IPS-NIHi11 (cell line): ENCODE measurements at regions not wholly inside any gene's neighbourhood (a gene's known extent, or its start where the extent isn't known, plus 50 kb on each side); places are given as distances from the start of the nearest gene placed in this dataset.

Experiments
- DNase-seq: peaks from one replicate; pipeline ENCODE4 v3.0.0; 2012; ENCODE audit warnings: mixed read lengths, low spot score

DNA sequence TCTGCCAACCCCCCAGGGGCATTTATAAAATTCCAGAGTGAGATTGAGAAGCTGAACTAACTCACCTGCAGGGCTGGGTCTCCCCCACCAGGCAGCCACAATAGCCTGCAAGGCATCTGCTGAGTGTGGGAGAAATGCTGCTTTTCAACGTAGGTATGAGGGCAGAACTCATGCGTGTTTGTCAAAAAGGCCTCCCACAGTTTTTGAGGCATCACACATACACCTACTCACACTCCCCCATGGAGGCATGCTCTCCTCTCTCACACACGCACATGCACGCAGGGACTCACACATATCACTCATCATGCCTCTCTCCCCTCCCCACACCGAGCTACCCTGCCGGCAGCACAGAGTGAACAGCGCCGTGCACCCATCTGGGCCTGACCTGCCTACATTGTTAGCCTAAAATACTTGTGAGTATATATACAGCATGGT, 390.5 kb downstream of the FGF9 start:
- no peak for DNase-seq

DNA sequence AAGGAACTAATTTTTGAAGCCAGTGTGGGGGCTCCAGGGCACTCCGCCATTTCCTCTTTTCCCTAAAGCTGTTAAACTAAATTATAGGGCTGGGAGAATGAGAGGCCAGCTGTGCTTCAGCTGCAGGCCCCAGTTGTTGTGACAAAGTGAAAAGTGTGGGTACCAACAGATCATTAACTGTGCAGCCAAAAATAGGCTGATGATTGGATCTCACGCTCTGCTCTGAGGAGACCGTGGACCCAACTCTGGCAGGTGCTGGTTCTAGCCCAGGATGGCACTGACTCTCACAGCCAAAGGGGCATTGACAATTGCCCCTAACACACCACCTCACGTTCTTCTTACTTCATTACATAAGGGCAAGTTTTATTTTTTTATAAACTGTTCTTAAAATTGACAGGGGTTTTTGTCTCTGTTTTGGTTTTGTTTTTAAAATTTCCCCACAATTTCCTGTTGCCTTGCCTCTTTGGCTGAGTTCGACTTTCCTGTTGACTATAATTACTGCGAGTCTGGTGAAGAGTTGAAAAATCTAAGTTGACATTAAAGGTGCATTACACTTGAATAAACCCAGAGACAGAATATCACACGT, 391.0 kb downstream of the FGF9 start:
- DNase-seq: no peak

DNA sequence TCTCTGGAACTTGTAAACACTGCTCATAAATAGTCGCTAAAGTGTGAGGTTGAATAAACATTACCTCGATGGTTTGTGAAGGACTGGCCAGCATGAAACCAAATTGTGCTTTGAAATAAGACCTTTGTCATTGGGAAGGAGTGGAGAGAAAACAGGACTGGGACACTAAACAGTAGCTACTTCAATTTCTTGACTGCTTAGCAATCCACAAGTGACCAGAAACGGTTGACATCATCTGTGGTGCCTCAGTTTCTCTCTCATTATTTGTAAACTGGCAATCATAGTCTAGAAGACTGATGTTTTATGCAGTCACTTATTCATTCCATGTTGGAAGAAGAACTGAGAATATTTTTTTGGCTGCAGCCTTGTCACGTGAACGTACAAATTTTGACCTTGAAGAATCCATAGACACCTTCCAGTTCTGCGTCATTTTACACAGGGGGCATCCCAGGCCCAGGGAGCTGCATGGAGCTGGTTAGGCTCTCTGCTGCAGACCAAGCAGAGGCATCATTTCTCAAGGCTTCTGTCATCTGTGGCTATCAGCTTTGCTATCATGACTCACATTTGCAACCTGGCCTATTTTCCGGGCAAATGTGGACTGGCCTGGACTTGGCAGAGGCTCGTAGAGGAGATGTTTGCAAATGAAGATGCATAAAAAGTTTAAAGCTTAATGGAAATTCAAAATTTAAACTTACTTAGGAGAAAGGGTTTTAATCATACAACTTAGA, 391.8 kb downstream of the FGF9 start:
- DNase-seq: no peak

DNA sequence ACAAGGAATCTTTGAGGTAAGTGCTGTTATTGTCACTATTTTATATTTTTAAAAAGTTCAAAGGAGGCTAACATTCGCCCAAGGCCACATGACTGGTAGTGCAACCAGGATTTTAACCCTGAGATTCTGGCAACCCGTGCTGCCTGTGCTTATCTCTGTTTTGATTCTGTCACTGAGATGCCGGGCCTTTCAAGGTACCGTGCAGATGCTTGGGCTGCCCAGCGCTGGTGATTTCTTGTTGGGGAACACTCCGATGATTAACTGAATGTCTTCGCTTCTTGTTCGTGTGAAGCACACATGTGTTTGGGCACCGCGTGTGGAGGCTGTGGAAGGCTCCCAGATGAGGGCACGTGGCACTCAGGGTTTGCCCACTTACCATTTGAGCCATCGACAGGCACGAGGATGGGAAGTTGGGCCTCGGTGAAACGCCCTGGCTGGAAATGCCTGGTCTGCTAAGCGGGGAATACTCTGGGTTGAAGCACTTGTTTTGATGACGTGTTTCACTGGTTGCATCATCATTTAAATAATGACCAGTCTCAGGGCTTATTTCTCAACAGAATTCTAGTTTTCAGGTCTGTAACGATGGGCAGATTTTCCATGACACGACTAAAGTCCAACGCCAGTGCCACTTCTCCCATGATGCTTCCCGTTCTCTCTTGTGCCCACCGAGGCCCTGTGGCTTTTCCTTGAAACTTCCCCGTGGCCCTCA, 392.7 kb downstream of the FGF9 start:
- no peak for DNase-seq

DNA sequence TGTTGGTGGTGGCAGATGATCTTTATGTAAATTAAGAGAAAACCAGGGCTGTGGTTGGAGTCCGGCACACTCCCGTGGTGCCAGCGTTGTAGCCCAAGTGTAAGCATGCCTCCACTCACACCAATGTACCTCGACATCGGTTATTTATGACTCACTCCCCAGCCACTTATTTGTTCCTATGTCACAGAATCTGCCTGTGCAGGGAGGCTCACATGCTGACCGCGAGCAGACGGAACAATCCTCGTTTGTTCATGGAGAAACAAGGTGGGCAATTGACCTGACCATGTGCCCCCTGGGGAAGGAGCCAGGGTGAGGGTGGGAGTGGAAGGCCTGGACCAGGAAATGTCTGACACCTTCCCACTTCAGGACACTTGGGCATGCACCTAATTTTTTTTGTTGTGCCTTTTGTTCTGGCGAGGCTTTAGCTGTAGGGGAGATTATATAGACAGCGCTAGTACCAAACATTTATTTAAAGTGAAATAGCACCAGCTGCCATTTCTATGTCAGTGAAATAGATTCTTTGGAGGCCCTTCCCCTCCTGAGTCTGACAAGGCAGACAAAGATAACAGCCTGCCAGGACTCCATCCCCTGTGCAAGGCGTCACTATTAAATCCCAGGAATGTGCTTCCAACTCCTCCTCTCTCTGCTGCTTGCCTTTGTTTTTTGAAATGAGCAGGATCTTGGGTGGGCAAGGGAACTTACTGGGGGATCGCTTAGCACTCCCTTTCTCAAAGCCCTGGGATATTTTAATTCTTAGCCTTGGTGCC, 394.2 kb downstream of the FGF9 start:
- DNase-seq: no peak

DNA sequence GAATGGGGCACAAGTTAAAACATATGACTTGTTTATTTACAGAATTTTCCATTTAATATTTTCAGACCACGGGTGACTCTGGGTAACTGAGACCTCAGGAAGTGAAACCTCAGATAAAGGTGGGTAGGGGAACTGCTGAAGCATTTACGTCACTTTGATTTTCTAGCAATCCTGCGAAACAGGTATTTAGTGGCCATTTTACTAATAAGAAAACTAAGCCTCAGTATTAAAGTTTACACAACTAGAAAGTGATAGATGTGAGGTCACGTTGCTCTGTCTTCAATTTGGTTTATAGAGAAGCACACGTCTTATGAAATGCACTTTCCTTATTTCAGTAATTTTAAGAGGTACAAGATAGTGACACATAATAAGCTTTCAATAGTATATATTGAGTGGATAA, 402.8 kb downstream of the FGF9 start:
- DNase-seq: no peak

DNA sequence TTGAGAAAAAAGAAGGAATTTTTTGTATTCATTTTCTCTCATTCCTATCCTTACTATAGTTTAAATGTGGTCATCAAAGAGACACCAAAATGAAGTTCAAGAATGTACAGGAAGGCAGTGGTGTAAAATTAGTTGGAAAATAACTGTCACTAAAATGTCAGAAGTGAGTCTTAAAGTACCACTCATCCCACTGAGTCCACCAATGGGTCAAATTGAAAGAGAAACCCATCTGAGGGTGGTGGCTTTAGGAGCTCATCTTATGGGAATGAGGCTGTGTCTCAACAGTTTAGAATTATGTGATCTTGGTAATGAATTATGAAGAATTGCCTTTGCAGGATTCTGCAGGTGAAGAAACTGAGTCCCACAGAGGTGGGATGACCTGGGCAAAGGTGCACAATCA, 403.5 kb downstream of the FGF9 start:
- DNase-seq: no peak

DNA sequence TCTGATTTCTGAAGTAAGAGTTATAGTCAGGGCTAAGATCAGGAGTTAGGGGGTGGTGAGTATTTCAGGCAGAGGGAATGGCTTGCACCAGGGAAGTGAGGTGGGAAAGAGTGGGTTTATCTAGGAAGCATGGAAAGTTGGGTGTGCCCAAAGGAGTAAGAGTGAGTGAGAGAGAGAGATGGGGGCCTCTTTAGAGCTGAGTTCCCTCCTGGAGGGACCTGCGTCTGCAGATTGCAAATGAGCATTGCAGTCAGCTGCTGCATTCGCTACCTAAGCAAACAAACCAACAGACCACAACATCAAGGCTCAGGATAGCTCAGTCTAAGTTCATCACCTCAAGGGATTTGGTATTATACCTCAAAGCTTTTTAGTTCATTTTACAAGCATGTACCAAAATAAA, 405.8 kb downstream of the FGF9 start:
- DNase-seq: no peak

DNA sequence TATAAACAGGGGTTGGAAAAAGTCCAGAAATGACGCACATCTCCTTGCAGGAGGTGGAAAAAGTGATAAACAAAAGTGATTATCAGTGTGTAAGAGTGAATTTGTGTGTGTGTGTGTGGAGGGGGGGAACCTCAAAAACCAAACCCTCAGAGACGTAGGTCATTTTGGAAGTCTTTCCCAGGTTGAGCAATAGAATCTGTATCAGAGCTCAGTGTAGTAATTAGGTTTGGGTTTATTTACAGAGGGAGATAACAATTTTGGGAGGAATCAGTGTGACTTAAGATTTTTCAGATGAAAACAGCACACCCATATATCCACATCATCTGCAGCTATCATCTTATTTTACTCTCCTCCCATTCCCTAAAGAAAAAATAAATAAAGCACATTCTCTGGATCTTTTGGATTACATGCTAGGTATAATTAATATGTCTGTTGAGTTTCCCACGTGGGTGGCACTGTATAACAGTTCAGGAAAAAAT, 406.4 kb downstream of the FGF9 start:
- DNase-seq: no peak

DNA sequence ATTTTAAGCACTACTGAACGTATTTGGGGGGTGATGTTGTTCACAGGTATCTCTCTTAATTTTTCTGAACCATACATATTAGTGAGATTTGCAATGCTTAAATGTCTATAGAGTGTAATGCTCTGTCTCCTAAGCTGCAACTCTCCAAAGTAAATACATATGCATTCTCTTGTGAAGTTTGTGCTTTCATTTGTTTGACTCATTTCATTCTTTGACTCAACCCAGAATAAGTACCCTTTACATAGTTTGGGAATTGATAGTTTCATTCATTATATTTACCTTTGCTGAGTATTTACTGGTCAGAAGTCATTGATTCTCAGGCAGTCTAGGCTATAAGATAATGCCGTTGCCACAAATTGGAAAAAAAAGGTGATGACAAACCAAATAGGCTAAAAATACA, 406.9 kb downstream of the FGF9 start:
- DNase-seq: no peak

DNA sequence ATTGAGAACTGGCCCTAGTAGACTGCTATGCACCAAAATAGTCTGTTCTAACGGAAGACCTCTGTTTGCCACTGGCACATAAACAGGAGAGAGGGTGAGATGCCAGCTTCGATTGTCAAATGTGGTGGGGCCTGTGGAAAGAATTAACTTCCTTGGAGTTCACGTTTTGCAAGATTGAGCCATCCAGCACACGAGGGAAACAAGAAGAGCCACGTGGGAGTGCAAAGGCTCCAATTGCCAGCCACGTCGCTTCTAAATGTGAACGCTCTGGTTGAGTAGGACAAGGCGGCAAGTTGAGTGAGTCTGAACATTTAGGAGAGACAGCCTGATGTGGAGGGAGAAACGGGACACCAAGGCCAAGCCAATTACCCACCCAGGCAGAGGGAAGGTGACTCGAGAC, 409.1 kb downstream of the FGF9 start:
- no peak for DNase-seq

DNA sequence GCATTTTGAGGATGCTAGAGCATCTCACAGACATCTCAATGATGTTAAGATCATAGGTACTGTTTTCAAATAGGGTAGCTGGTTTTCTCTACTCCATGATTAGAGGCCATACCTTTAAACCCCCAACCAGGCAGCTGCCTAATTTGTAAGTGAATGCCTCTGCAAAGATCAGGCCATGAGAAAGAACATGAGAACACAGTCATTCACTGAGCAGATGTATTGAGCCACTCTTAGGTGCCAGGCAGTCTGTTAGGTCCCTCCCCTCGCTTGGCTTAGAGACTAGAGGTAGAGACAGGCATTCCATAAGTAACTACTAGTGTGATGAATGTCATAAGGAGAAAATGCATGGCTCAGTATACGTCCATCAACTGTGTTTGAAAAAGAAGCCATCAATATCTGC, 410.0 kb downstream of the FGF9 start:
- peak; percentile 39 for DNase-seq

DNA sequence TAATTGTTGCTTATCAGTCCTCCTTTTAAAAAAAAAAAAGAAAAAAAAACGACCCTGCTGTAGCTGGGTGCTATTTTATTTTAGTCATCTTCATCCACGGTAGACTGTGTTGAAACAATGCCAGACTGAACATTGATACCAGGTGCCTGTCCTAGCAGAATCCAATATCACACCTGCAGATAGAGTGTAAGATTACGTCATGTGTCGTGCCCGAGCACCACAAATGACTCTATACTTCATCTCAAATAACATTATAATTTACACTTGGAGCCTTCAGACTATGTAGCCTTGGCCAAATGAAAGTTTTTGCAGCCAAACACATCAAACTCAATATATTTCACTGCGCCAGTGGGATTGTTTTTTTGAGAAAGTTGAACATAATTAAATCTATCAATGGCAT, 410.6 kb downstream of the FGF9 start:
- DNase-seq: no peak

DNA sequence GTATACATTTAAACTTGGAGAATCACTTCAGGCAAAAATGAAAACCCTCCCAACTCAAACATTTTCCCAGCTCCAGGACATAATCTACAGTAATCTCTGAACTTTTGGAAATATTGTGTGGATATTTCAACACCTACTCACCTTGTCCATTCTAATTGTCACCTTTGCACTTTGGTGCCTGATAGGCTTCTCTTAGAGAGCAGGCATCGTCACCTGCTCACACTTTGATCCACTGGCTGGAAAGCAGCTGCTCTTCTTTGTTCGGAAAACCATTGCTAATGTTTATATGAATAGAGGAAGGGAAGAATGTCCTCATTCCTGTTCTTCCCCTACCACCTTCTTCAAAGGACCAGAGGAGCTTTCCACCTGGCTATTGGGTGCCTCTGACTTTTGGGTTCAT, 411.2 kb downstream of the FGF9 start:
- no peak for DNase-seq

DNA sequence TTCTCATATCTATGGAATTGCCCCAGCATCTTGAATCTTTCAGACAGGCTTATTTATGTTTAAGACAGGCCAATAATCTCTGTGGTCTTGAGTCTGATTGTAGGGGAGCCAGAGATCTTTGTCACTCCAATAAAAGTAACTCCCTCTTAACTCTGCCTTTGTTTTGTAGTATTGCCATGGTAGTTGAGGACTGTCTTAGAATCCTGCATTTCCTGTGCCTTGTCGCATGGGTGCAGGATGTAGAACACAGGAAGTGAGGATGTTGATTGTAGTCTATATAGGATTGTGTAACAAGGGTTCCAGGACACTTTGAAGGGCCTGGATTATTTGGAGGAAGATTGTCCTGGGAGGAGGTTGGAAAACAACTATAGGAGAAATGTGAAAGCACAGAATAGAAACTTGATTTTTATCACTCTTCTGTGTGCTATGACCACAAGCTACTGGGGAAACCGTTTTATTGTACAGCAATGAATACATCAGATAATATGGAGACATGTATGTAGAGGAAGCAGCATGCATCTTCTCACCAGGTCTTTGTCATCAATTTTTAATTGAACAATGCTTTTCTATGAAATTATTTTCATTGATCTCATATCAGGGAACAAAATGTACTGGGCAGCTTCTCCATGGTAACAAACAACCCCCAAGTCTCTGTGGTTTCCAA, 411.7 kb downstream of the FGF9 start:
- no peak for DNase-seq

DNA sequence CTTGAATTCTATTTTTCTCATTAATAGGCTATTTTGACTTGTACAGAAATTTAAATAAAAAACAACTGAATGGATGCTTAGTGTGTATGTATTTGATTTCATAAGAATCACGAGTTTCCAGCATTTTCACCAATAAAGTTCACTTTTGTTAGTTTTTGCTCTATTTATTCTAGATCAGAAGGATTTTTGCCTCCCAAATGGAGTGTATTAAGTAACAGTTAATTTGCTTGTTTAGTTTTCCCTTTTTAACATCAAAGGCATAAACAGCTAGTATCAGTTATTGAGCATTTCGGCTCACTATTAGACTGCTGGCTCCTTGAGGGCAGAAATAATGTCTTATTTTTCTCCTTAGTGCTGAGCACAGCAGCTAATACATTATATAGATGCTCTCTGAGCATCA, 414.1 kb downstream of the FGF9 start:
- no peak for DNase-seq

DNA sequence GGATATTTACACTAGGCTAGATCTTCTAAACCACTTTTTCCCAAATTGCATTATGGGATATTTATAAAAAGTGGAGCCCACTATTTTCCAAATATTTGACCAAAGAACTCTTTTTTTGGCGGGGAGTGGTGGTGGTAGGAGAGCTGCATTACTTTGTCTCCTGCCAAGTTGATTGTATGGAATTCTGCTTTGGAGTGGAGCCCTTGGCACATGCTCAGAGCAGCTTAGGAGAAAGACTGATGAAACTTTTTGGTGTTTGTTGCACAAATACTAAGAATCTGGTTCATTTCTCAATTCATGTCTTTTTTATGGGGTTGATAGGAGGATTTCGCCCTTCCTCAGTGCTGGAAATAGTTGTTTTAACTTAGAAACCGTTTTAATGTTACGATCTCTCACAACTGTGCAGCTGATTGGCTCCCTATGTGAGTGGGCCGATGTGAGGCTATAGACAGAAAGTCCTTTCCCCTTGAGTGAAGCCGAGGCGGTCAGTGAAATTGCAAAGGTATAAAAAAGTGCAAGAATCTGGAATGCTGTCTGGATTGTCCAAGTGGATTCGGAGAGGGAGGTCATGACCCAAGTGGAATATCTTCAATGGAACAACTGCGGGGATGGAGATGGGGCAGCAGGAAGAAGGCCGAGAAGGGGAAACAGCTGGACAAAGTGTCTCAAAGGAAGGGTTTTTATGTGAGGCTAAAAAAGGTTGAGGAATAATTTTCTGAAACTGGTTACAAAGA, 415.9 kb downstream of the FGF9 start:
- DNase-seq: no peak

DNA sequence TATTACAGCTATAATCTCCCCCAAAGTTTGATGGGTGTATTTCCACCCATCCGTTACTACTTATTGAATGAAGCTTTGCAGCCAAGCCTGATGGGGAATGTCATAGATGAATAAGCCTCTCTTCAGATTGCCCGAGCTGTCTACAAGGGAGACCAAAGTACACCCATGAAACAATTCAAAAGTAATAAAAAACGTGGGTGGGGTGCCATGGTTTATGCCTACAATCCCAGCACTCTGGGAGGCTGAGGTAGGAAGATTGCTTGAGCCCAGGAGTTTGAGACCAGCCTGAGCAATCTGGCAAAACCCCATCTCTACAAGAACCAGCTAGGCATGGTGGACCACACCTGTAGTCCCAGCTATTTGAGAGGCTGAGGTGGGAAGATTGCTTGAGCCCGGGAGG, 419.2 kb downstream of the FGF9 start:
- no peak for DNase-seq

DNA sequence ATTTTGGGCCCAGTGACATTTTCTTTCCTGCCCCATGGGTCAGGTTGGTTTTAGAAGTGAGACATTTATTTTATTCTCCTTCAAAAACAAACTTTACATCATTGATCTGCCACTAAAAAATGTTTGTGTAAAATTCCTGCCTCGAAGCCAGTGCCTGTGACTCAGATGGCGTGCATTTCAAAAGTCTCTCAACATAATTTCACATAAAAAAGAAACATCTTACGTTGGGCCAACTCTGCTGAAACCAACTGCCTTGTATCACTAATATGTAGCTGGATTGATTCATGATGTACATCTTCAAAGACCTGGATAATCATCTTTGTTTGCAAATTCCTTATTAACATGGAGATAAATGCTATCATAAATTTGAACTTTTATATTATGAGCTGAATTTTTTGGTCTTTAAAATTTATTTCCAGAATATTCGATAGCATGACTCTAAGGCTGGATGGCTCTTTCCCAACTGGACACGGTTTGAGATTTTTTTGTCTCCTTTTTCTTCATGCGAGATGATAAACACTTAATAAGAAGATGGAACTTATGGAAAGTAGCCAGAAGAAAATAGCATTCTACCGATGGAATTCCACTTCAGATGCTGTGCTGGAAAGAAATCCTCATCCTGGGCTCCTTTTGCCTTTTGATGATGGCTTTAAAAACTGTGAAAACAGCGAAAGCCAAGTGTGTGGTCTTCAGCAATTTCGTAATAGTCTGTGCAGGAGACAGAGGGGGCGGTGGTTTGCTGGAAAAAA, 420.5 kb downstream of the FGF9 start:
- DNase-seq: no peak

DNA sequence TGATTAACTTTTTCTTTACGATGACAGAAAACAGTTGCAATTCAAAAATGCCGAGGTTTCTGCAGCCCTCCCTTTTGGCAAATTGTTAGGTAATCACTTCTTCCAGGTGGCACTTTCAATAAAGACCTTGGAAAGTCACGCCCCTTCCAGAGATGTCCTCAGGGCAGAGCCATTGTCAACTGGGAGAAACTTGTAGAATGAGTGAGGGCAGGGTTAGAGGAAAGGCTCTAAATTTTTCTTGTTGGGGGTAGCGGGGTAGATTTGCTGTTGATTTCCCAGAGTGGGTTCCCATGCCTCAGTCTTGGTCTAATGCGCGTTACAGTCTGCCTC, 421.1 kb downstream of the FGF9 start:
- no peak for DNase-seq
